ENCODE measurements at regions not wholly inside any gene's neighbourhood (a gene's known extent, or its start where the extent isn't known, plus 50 kb on each side); places are given as distances from the start of the nearest gene placed in this dataset.

GRCh38 chr9:115445655-115446054, 327.7 kb upstream of the TNC start:
- H3K79me2 ChIP-seq (ENCODE audit: insufficient read depth): no peaks in the 10 kb centered on the region
- no peak overlapping the region for H3K9ac ChIP-seq
- H3K4me1 ChIP-seq (ENCODE audit: control insufficient read depth in 1 of 2, insufficient read depth in 2 of 2, low read depth in 1 of 2, low read length in 1 of 2): no peaks in the 10 kb centered on the region; a peak in 1 of 4 replicates
- DNase-seq: no peak
- H3K4me3 ChIP-seq (ENCODE audit: low read depth in 2 of 2, low read length in 1 of 2): no peak overlapping the region
- H2AFZ ChIP-seq (ENCODE audit: low read depth): no peak overlapping the region
- ChIA-PET POLR2A (no interaction called here), CTCF (no interaction called here)
- H4K20me1 ChIP-seq (ENCODE audit: insufficient read depth): no peaks in the 10 kb centered on the region
- TF ChIP-seq SMC3 (IDR thresholded peaks at IDR 0.05; ENCODE audit: low read depth, low read length) (no peak), NRF1 (IDR thresholded peaks at IDR 0.05; ENCODE audit: low read depth, low read length) (no peak), EZH2phosphoT487 (IDR thresholded peaks at IDR 0.05; ENCODE audit: borderline replicate concordance, low read depth) (no peak), TCF12 (IDR thresholded peaks at IDR 0.05) (no peak)
- WGBS (ENCODE audit: low lambda C conversion rate): 76% methylated on average over 3 of the region's 3 CpGs
- H3K36me3 ChIP-seq (replicated peaks in 1 of 2; ENCODE audit: control insufficient read depth in 1 of 2, insufficient read depth in 2 of 2, low read length in 1 of 2): no peaks in the 10 kb centered on the region
- no peaks in the 10 kb centered on the region for H3K27me3 ChIP-seq (ENCODE audit: insufficient read depth)
- H3K4me2 ChIP-seq: no peak overlapping the region
- H3K9me3 ChIP-seq: no peaks in the 10 kb centered on the region
- H3F3A ChIP-seq (replicated peaks; ENCODE audit: insufficient read depth): no peaks in the 10 kb centered on the region
- H3K9me2 ChIP-seq: no peaks in the 10 kb centered on the region
- H3K27ac ChIP-seq (ENCODE audit: low read depth in 2 of 2, low read length in 1 of 2): no peak overlapping the region

- ChIA-PET CTCF (no interaction called here), POLR2A (no interaction called here)
- no peak overlapping the region for H3K9ac ChIP-seq
- H3K4me2 ChIP-seq: no peak overlapping the region
- no peak for TF ChIP-seq ZBTB33 (IDR thresholded peaks at IDR 0.05; ENCODE audit: borderline replicate concordance, low read depth)
- TF ChIP-seq RCOR1 (IDR thresholded peaks at IDR 0.05; ENCODE audit: low read length): no peak
- no peak for TF ChIP-seq IRF3 (IDR thresholded peaks at IDR 0.05; ENCODE audit: low read depth, low read length)
- no peak for TF ChIP-seq SIN3A (IDR thresholded peaks at IDR 0.05; ENCODE audit: borderline replicate concordance, low read depth, low read length)
- TF ChIP-seq GABPA (IDR thresholded peaks at IDR 0.05; ENCODE audit: low read depth): no peak
- H4K20me1 ChIP-seq (ENCODE audit: insufficient read depth): no peaks in the 10 kb centered on the region
- DNase-seq: no peak
- H3K27ac ChIP-seq (ENCODE audit: low read depth in 2 of 2, low read length in 1 of 2): no peak overlapping the region
- H3K9me2 ChIP-seq: no peaks in the 10 kb centered on the region
- no peaks in the 10 kb centered on the region for H3K36me3 ChIP-seq (replicated peaks in 1 of 2; ENCODE audit: control insufficient read depth in 1 of 2, insufficient read depth in 2 of 2, low read length in 1 of 2)
- no peaks in the 10 kb centered on the region for H3K79me2 ChIP-seq (ENCODE audit: insufficient read depth)
- H3F3A ChIP-seq (replicated peaks; ENCODE audit: insufficient read depth): no peaks in the 10 kb centered on the region
- H3K27me3 ChIP-seq (ENCODE audit: insufficient read depth): no peaks in the 10 kb centered on the region
- no peak overlapping the region for H3K4me3 ChIP-seq (ENCODE audit: low read depth in 2 of 2, low read length in 1 of 2)
- H3K9me3 ChIP-seq: no peaks in the 10 kb centered on the region
- no peak overlapping the region for H2AFZ ChIP-seq (ENCODE audit: low read depth)
- H3K4me1 ChIP-seq (ENCODE audit: control insufficient read depth in 1 of 2, insufficient read depth in 2 of 2, low read depth in 1 of 2, low read length in 1 of 2): no peaks in the 10 kb centered on the region
Measured at GRCh38 chr9:115456515-115456914, 338.6 kb upstream of the TNC start.

GRCh38 chr9:115461280-115461679, 343.3 kb upstream of the TNC start:
- Histone ChIP-seq H3K36me3 (replicated peaks in 1 of 2; ENCODE audit: control insufficient read depth in 1 of 2, insufficient read depth in 2 of 2, low read length in 1 of 2) (no peaks in the 10 kb centered on the region), H3K27me3 (ENCODE audit: insufficient read depth) (no peaks in the 10 kb centered on the region), H3K4me1 (ENCODE audit: control insufficient read depth in 1 of 2, insufficient read depth in 2 of 2, low read depth in 1 of 2, low read length in 1 of 2) (no peaks in the 10 kb centered on the region), H3K9me2 (no peaks in the 10 kb centered on the region), H3K27ac (ENCODE audit: low read depth in 2 of 2, low read length in 1 of 2) (no peak overlapping the region), H3F3A (replicated peaks; ENCODE audit: insufficient read depth) (no peaks in the 10 kb centered on the region), H4K20me1 (ENCODE audit: insufficient read depth) (no peaks in the 10 kb centered on the region), H2AFZ (ENCODE audit: low read depth) (no peak overlapping the region), H3K4me2 (no peak overlapping the region), H3K4me3 (ENCODE audit: low read depth in 2 of 2, low read length in 1 of 2) (no peak overlapping the region), H3K9ac (no peak overlapping the region), H3K79me2 (ENCODE audit: insufficient read depth) (no peaks in the 10 kb centered on the region), H3K9me3 (no peaks in the 10 kb centered on the region)
- no peak for DNase-seq
- CTCF ChIA-PET: no interaction called here
- POLR2A ChIA-PET: no interaction called here
- 70% methylated on average over 3 of the region's 3 CpGs for WGBS (ENCODE audit: low lambda C conversion rate)
- TF ChIP-seq EZH2phosphoT487 (IDR thresholded peaks at IDR 0.05; ENCODE audit: borderline replicate concordance, low read depth): no peak
- no peak for TF ChIP-seq MXI1 (IDR thresholded peaks at IDR 0.05; ENCODE audit: low read depth, low read length)
- no peak for TF ChIP-seq RCOR1 (IDR thresholded peaks at IDR 0.05; ENCODE audit: low read length)
- no peak for TF ChIP-seq ZBTB33 (IDR thresholded peaks at IDR 0.05; ENCODE audit: borderline replicate concordance, low read depth)
- TF ChIP-seq PBX3 (IDR thresholded peaks at IDR 0.05): no peak
- no peak for TF ChIP-seq TCF12 (IDR thresholded peaks at IDR 0.05)
- no peak for TF ChIP-seq RXRA (IDR thresholded peaks at IDR 0.05; ENCODE audit: borderline replicate concordance, low read depth)
- no peak for TF ChIP-seq IRF3 (IDR thresholded peaks at IDR 0.05; ENCODE audit: low read depth, low read length)
- no peak for TF ChIP-seq NRF1 (IDR thresholded peaks at IDR 0.05; ENCODE audit: low read depth, low read length)
- no peak for TF ChIP-seq NFIC (IDR thresholded peaks at IDR 0.05; ENCODE audit: borderline replicate concordance)

Data from SK-N-SH (cell line).